Neural progenitor cell (in vitro differentiated cells): ENCODE measurements at regions not wholly inside any gene's neighbourhood (a gene's known extent, or its start where the extent isn't known, plus 50 kb on each side); places are given as distances from the start of the nearest gene placed in this dataset.
A peak's percentile ranks its signal among the peaks of the same experiment; 100 is the strongest.

Source experiments
- DNase-seq: peaks from one replicate; pipeline ENCODE4 v3.0.0-alpha.2; 2016; ENCODE audit warnings: low spot score
- H2AFZ ChIP-seq: fragments of 200-600 bp; sonication (generic); replicated peaks from 2 replicates; pipeline ENCODE4 v1.6.1; 2016; ENCODE audit warnings: antibody characterized with exemption
- H3F3A ChIP-seq: fragments of 200-600 bp; sonication (generic); 2 replicates; pipeline ENCODE4 v1.6.1; 2016; ENCODE audit warnings: antibody characterized with exemption, low read depth
- H3K27ac ChIP-seq: fragments of 200-600 bp; sonication (generic); 2 replicates; pipeline ENCODE4 v1.5.1; 2016; ENCODE audit warnings: mild to moderate bottlenecking
- H3K27me3 ChIP-seq: fragments of 200-600 bp; sonication (generic); 2 replicates; pipeline ENCODE4 v1.6.1; 2016; ENCODE audit warnings: mild to moderate bottlenecking, moderate library complexity
- H3K36me3 ChIP-seq: fragments of 200-600 bp; sonication (generic); 2 replicates; pipeline ENCODE4 v1.5.1; 2016
- H3K4me1 ChIP-seq: fragments of 200-600 bp; sonication (generic); 2 replicates; pipeline ENCODE4 v1.6.1; 2016; ENCODE audit warnings: mixed run types
- H3K4me2 ChIP-seq: fragments of 200-600 bp; sonication (generic); 2 replicates; pipeline ENCODE4 v1.6.1; 2016
- H3K4me3 ChIP-seq: fragments of 200-600 bp; sonication (generic); 2 replicates; pipeline ENCODE4 v1.5.1; 2016
- H3K79me2 ChIP-seq: fragments of 200-600 bp; sonication (generic); 2 replicates; pipeline ENCODE4 v1.6.1; 2016; ENCODE audit warnings: low read depth
- H3K9ac ChIP-seq: fragments of 200-600 bp; sonication (generic); 2 replicates; pipeline ENCODE4 v1.6.1; 2016
- H3K9me3 ChIP-seq: fragments of 200-600 bp; sonication (generic); 2 replicates; pipeline ENCODE4 v1.5.1; 2016; ENCODE audit warnings: low read depth
- H4K20me1 ChIP-seq: fragments of 200-600 bp; sonication (generic); 2 replicates; pipeline ENCODE4 v1.6.1; 2016; ENCODE audit warnings: low read depth
- H3K27ac Mint-ChIP-seq: 3 replicates; pipeline ENCODE4 v1.8.0; 2021; ENCODE audit warnings: mixed read lengths
- H3K27me3 Mint-ChIP-seq: 2 replicates; pipeline ENCODE4 v1.8.0; 2022; ENCODE audit warnings: low read depth, mild to moderate bottlenecking, inconsistent platforms, moderate library complexity, mixed read lengths; ENCODE audit not compliant: insufficient read depth
- H3K36me3 Mint-ChIP-seq: 3 replicates; pipeline ENCODE4 v1.8.0; 2021; ENCODE audit warnings: mixed read lengths
- H3K4me1 Mint-ChIP-seq: 3 replicates; pipeline ENCODE4 v1.8.0; 2021; ENCODE audit warnings: mixed read lengths
- H3K4me3 Mint-ChIP-seq: 3 replicates; pipeline ENCODE4 v1.8.0; 2021; ENCODE audit warnings: mild to moderate bottlenecking, moderate library complexity, mixed read lengths
- H3K9me3 Mint-ChIP-seq: 3 replicates; pipeline ENCODE4 v1.8.0; 2020; ENCODE audit warnings: mixed read lengths
- EZH2 ChIP-seq: fragments of 200-600 bp; sonication (generic); IDR thresholded peaks from 2 replicates; pipeline ENCODE4 v1.6.1; 2017; ENCODE audit warnings: antibody characterized with exemption, mild to moderate bottlenecking, moderate library complexity
- EZH2phosphoT487 ChIP-seq: fragments of 200-600 bp; sonication (generic); IDR thresholded peaks from 2 replicates; pipeline ENCODE4 v1.6.1; 2017; ENCODE audit warnings: antibody characterized with exemption
- TF ChIP-seq, protein P1 (sequence below): fragments of 200-600 bp; sonication (generic); IDR thresholded peaks from 2 replicates; pipeline ENCODE4 v1.5.1; 2017; ENCODE audit warnings: antibody characterized with exemption, mild to moderate bottlenecking

DNA sequence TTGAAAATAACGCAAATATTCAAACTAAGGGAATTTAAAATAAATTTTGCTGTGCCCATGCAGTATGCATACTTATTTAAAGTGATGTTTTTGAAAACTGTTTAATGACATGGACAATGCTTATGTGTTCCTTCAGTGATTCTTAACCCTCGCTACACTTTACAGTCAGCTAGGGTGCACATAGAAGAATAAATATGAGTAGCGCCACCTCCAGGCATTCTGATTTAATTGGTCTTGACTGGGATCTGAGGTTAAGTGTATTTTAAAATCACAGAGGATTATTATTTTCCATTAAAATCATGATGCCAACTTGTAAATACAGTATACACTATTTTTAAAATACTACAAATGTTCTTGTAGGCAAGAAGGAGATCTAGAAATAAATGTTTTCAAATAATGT, 373.5 kb upstream of the ADGRL4 start:
- Mint-ChIP-seq H3K36me3 (peaks cover 2% of the 10 kb centered on the region), H3K9me3 (no peaks in the 10 kb centered on the region), H3K4me1 (peaks cover 6% of the 10 kb centered on the region), H3K27ac (no peak overlapping the region), H3K27me3 (no peaks in the 10 kb centered on the region), H3K4me3 (no peak overlapping the region)
- Histone ChIP-seq H3F3A (peaks cover 1% of the 10 kb centered on the region), H2AFZ (no peak overlapping the region), H4K20me1 (no peaks in the 10 kb centered on the region), H3K27me3 (no peaks in the 10 kb centered on the region), H3K9ac (no peak overlapping the region), H3K9me3 (no peaks in the 10 kb centered on the region), H3K27ac (no peak overlapping the region), H3K4me1 (peaks cover 22% of the 10 kb centered on the region), H3K36me3 (no peaks in the 10 kb centered on the region), H3K4me2 (no peak overlapping the region), H3K79me2 (no peaks in the 10 kb centered on the region), H3K4me3 (no peak overlapping the region)
- TF ChIP-seq, protein P1, sequence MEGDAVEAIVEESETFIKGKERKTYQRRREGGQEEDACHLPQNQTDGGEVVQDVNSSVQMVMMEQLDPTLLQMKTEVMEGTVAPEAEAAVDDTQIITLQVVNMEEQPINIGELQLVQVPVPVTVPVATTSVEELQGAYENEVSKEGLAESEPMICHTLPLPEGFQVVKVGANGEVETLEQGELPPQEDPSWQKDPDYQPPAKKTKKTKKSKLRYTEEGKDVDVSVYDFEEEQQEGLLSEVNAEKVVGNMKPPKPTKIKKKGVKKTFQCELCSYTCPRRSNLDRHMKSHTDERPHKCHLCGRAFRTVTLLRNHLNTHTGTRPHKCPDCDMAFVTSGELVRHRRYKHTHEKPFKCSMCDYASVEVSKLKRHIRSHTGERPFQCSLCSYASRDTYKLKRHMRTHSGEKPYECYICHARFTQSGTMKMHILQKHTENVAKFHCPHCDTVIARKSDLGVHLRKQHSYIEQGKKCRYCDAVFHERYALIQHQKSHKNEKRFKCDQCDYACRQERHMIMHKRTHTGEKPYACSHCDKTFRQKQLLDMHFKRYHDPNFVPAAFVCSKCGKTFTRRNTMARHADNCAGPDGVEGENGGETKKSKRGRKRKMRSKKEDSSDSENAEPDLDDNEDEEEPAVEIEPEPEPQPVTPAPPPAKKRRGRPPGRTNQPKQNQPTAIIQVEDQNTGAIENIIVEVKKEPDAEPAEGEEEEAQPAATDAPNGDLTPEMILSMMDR: peak; percentile 39
- no peak for TF ChIP-seq EZH2phosphoT487
- DNase-seq: no peak

DNA sequence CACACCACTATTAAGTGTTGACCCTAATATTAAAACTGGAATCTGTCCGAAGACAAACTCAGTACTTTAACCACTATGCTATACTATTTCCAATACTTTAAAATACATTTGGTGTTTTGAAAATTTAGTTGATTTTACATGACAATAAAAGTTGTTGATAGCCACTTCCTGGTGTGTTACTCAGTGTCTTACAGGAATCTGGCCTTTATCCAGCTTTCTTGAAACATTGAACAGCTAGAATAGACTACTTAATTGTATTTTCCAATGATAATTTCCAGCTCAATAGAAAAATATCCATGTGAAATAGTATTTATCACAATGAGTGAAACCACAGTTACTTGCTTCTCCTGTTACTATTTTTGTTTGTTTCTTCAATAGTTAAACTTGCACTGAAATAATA, 369.6 kb upstream of the ADGRL4 start:
- Histone ChIP-seq H3F3A (peaks cover 9% of the 10 kb centered on the region), H4K20me1 (no peaks in the 10 kb centered on the region), H2AFZ (no peak overlapping the region), H3K4me3 (no peak overlapping the region), H3K36me3 (no peaks in the 10 kb centered on the region), H3K9me3 (no peaks in the 10 kb centered on the region), H3K79me2 (no peaks in the 10 kb centered on the region), H3K27ac (no peak overlapping the region), H3K9ac (no peak overlapping the region), H3K27me3 (no peaks in the 10 kb centered on the region), H3K4me1 (peaks cover 39% of the 10 kb centered on the region), H3K4me2 (peak overlapping the region; percentile 54)
- H3K9me3 Mint-ChIP-seq: peaks cover 3% of the 10 kb centered on the region
- H3K36me3 Mint-ChIP-seq: peaks cover 2% of the 10 kb centered on the region
- peaks cover 17% of the 10 kb centered on the region for H3K4me1 Mint-ChIP-seq
- H3K27ac Mint-ChIP-seq: no peak overlapping the region
- DNase-seq: no peak
- peaks cover 4% of the 10 kb centered on the region for H3K27me3 Mint-ChIP-seq
- TF ChIP-seq, protein P1: no peak
- TF ChIP-seq EZH2phosphoT487: no peak
- no peak for TF ChIP-seq EZH2
- H3K4me3 Mint-ChIP-seq: no peak overlapping the region

DNA sequence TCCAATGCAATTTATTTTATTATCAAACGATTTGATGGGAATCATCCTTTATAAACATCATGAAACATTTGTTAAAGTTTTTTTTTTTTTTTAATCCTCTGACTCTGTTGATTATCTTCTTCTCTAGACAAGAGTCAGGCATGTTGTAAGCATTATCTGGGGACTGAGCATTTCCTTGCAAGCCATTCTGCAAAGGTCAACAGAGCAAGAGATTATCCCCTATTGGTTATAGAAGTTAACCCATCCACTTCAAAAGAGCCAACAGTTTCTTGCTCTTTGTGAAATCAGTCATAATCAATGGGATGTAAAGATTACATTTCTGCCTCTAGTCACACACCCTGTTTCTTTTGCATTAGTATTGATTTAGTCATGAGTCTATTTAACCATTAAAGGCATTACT, 368.8 kb upstream of the ADGRL4 start:
- Histone ChIP-seq H3K9me3 (no peaks in the 10 kb centered on the region), H2AFZ (no peak overlapping the region), H3K4me3 (no peak overlapping the region), H3K27ac (no peak overlapping the region), H3K79me2 (no peaks in the 10 kb centered on the region), H3K4me1 (peaks cover 39% of the 10 kb centered on the region), H3K36me3 (no peaks in the 10 kb centered on the region), H3F3A (peaks cover 9% of the 10 kb centered on the region), H3K27me3 (no peaks in the 10 kb centered on the region), H3K9ac (no peak overlapping the region), H3K4me2 (peak overlapping the region; percentile 54), H4K20me1 (no peaks in the 10 kb centered on the region)
- H3K4me3 Mint-ChIP-seq: no peak overlapping the region
- H3K27me3 Mint-ChIP-seq: peaks cover 4% of the 10 kb centered on the region
- TF ChIP-seq, protein P1: no peak
- peak; percentile 87 for TF ChIP-seq EZH2phosphoT487
- TF ChIP-seq EZH2: no peak
- peaks cover 2% of the 10 kb centered on the region for H3K36me3 Mint-ChIP-seq
- peaks cover 3% of the 10 kb centered on the region for H3K9me3 Mint-ChIP-seq
- H3K4me1 Mint-ChIP-seq: peaks cover 17% of the 10 kb centered on the region
- no peak overlapping the region for H3K27ac Mint-ChIP-seq
- peak; percentile 72 for DNase-seq
